Activated naive CD8-positive, alpha-beta T cell treated with anti-CD3 and anti-CD28 coated beads for 36 hours (primary cell): ENCODE measurements at regions not wholly inside any gene's neighbourhood (a gene's known extent, or its start where the extent isn't known, plus 50 kb on each side); places are given as distances from the start of the nearest gene placed in this dataset.

Experiments used
- DNase-seq: peaks from one replicate; pipeline ENCODE4 v3.0.0; 2021
- H3K27ac Mint-ChIP-seq: one replicate; pipeline ENCODE4 v1.8.0; 2022; ENCODE audit warnings: mild to moderate bottlenecking, moderate library complexity, mixed read lengths
- H3K27me3 Mint-ChIP-seq: one replicate; pipeline ENCODE4 v1.8.0; 2022; ENCODE audit warnings: mild to moderate bottlenecking, mixed read lengths
- H3K36me3 Mint-ChIP-seq: one replicate; pipeline ENCODE4 v1.8.0; 2021; ENCODE audit warnings: mild to moderate bottlenecking, mixed read lengths
- H3K4me1 Mint-ChIP-seq: one replicate; pipeline ENCODE4 v1.8.0; 2021; ENCODE audit warnings: mixed read lengths
- H3K4me3 Mint-ChIP-seq: one replicate; pipeline ENCODE4 v1.8.0; 2022; ENCODE audit warnings: mild to moderate bottlenecking, moderate library complexity, mixed read lengths
- H3K9me3 Mint-ChIP-seq: one replicate; pipeline ENCODE4 v1.8.0; 2022; ENCODE audit warnings: mixed read lengths

DNA sequence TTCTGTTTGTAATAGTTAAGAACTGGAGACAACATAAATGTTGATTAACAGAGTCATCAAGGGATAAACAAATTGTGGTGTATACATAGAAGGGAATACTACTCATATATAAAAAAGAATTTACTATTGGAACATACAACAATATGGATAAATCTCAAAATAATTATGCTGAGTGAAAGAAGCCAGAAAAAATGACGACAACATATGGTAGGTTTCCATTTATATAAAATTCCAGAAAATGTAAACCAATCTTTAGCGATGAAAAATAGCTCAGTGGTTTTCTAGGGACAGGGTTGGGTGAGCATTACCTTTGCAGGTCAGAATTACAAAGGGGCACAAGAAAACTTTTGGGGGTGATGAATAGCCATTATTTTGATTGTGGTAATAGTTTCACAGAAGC is 431.6 kb downstream of the PTPRU start:
- peaks cover 28% of the 10 kb centered on the region for H3K27me3 Mint-ChIP-seq
- H3K4me1 Mint-ChIP-seq = no peaks in the 10 kb centered on the region
- H3K9me3 Mint-ChIP-seq = peaks cover 3% of the 10 kb centered on the region
- no peak overlapping the region for H3K4me3 Mint-ChIP-seq
- H3K27ac Mint-ChIP-seq = no peak overlapping the region
- no peaks in the 10 kb centered on the region for H3K36me3 Mint-ChIP-seq
- no peak for DNase-seq

DNA sequence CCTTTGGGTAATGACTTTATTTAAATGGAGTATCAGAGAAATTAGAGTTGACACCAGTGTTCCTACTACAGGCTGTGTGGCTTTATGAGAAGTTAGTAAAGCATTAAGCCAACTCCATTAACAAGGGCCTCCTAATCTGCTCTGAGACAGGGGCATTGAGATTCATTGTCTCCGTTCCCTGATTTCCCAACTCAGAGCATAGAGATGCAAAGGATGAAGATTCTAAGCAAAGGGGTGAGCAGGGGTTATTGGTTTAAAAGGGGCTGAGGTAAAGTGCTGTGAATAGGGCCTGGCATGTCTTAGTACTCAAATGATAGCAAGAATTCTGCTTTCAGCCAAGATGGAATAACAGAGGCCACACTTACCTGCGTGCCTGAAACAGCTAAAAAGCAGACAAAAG is 428.4 kb downstream of the PTPRU start:
- H3K27ac Mint-ChIP-seq = no peak overlapping the region
- H3K36me3 Mint-ChIP-seq = no peaks in the 10 kb centered on the region
- H3K4me1 Mint-ChIP-seq = no peaks in the 10 kb centered on the region
- DNase-seq = no peak
- peaks cover 10% of the 10 kb centered on the region for H3K9me3 Mint-ChIP-seq
- peaks cover 40% of the 10 kb centered on the region for H3K27me3 Mint-ChIP-seq
- no peak overlapping the region for H3K4me3 Mint-ChIP-seq

- H3K27me3 Mint-ChIP-seq = peaks cover 40% of the 10 kb centered on the region
- H3K27ac Mint-ChIP-seq = no peak overlapping the region
- H3K4me3 Mint-ChIP-seq = no peak overlapping the region
- no peaks in the 10 kb centered on the region for H3K4me1 Mint-ChIP-seq
- peaks cover 13% of the 10 kb centered on the region for H3K9me3 Mint-ChIP-seq
- no peaks in the 10 kb centered on the region for H3K36me3 Mint-ChIP-seq
- DNase-seq = no peak
Measured at GRCh38 chr1:29658688-29659087, 422.4 kb downstream of the PTPRU start.

- H3K27me3 Mint-ChIP-seq = peaks cover 38% of the 10 kb centered on the region
Measured at GRCh38 chr1:29657816-29658215, 421.5 kb downstream of the PTPRU start.

DNA sequence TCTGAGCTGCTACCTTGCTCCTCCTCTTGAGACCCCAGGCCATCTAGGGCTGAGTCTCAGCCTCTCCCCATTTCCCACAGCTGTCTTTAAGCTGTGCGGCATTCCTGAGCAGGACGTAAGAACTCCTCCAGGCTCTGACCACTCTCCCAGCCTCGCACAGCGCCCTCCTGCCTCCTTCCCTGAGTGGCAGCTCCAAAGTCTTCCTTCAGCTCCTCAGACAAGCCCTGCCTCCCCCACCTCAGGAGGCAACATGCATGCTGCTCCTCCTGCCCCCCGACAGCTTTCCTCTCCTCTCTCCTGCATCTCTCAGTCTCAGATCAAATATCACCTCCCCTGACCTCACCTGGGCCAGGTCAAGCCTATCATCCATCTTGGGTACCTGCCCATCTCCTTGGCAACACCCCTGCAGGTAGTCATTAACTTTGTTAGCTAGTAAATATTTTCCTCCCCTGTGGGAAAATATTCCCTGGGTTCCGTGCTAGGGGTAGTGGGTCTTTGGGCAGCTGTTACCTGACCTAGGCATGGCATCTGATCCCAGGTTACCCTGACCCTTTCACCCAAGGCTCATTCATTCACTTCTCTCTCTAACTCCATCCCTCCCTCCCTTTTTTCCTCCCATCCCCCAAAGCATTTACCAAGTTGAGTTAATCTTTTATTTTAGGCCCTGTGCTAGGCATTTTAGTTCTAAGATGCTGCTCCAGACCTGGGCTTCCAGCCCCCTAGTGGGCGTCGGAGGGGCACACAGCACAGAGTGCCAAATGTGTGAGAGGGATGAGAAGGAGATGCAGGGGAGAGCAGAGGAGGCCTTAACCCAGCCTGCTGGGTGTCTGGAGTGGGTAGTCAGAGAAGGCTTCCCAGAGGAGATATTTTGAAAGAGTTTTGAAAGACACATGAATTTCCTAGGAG is 419.9 kb downstream of the PTPRU start:
- Mint-ChIP-seq H3K9me3 (peaks cover 5% of the 10 kb centered on the region), H3K27ac (no peak overlapping the region), H3K27me3 (peaks cover 33% of the 10 kb centered on the region), H3K4me3 (no peak overlapping the region), H3K4me1 (no peaks in the 10 kb centered on the region), H3K36me3 (no peaks in the 10 kb centered on the region)
- no peak for DNase-seq

More at GRCh38 chr1:29657816-29658215, 421.5 kb downstream of the PTPRU start:
- H3K4me3 Mint-ChIP-seq = no peak overlapping the region
- H3K27ac Mint-ChIP-seq = no peak overlapping the region
- no peaks in the 10 kb centered on the region for H3K4me1 Mint-ChIP-seq
- DNase-seq = no peak
- no peaks in the 10 kb centered on the region for H3K36me3 Mint-ChIP-seq
- peaks cover 10% of the 10 kb centered on the region for H3K9me3 Mint-ChIP-seq

- H3K4me1 Mint-ChIP-seq = no peaks in the 10 kb centered on the region
- no peaks in the 10 kb centered on the region for H3K36me3 Mint-ChIP-seq
- no peak overlapping the region for H3K4me3 Mint-ChIP-seq
- peaks cover 27% of the 10 kb centered on the region for H3K27me3 Mint-ChIP-seq
- DNase-seq = no peak
- H3K9me3 Mint-ChIP-seq = peaks cover 4% of the 10 kb centered on the region
- H3K27ac Mint-ChIP-seq = no peak overlapping the region
Measured at GRCh38 chr1:29655145-29655544, 418.8 kb downstream of the PTPRU start.

GRCh38 chr1:29653886-29654450 is 417.6 kb downstream of the PTPRU start:
- DNase-seq = no peak
- Mint-ChIP-seq H3K27ac (no peak overlapping the region), H3K9me3 (peaks cover 3% of the 10 kb centered on the region), H3K4me1 (no peaks in the 10 kb centered on the region), H3K36me3 (no peaks in the 10 kb centered on the region), H3K4me3 (no peak overlapping the region), H3K27me3 (peaks cover 26% of the 10 kb centered on the region)

- Mint-ChIP-seq H3K27me3 (peaks cover 21% of the 10 kb centered on the region), H3K9me3 (peaks cover 1% of the 10 kb centered on the region), H3K27ac (no peak overlapping the region), H3K4me3 (no peak overlapping the region), H3K4me1 (no peaks in the 10 kb centered on the region), H3K36me3 (no peaks in the 10 kb centered on the region)
- DNase-seq = no peak
Measured at GRCh38 chr1:29653034-29653810, 416.9 kb downstream of the PTPRU start.

DNA sequence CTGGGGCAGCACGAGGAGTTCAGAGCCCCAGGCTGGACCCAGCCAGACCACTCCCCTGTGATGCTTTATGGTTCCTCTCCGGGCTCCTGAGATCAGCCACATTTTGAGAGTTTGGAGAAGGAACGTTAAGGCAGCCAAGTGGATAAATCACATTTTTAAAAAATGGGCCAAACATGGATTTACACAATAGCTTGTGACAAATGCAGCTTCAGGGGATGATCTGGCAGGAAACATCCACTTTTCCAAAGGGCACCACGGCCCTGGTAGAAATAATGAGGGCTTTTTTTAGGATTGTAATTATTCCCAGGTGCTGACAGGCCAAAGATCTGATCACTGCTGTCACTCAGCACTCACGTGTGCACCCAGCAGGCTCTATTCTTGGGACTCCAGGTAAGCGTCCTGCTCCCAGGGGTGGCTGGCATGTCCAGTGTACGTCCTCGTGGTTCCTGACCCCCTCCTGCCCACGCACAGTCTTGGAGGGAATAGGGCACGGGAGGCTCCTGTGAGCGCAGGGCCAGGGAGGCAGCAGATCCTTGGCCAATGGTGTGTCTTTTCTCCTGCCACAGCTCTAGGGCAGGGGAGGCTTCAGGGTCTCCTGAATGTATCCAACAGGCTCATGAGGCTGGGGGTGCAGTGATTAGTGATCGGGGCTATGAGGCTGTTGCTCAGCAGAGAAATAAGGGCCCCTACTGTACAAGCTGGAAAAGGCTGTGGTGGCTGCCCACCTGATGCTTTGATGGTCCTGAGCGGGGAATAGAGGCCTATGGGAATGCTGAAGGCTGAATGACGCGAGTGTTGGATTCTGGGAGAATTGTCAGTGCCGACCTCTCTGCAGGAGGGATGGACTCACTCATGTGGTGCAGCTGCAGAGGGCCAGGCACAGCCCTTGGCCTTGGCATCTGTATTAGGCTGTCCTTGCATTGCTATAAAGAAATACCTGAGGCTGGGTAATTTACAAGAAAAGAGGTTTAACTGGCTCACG is 415.7 kb downstream of the PTPRU start:
- Mint-ChIP-seq H3K9me3 (no peaks in the 10 kb centered on the region), H3K36me3 (no peaks in the 10 kb centered on the region), H3K4me3 (no peak overlapping the region), H3K27me3 (peaks cover 18% of the 10 kb centered on the region), H3K27ac (no peak overlapping the region), H3K4me1 (no peaks in the 10 kb centered on the region)
- DNase-seq = no peak

DNA sequence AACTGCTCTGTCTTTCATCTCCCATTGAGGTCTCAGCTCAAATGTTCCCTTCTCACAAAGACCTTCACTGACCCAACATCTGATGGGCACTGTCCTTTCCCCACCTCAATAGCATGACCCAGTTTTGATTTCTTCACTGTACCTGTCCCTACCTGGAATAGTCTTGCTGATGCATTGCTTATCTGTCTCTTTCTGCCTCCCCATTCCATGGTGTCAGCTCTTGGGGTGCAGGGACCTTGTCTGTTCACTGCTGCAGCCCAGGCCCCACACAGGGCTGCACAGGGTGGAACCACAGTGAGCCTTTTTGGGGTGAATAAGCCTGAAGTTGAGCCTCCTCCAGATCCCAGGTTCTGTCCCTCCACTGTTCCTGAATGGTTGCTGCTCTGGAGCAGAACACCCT is 414.9 kb downstream of the PTPRU start:
- no peak overlapping the region for H3K4me3 Mint-ChIP-seq
- H3K27me3 Mint-ChIP-seq = peaks cover 13% of the 10 kb centered on the region
- H3K36me3 Mint-ChIP-seq = no peaks in the 10 kb centered on the region
- no peak for DNase-seq
- no peaks in the 10 kb centered on the region for H3K4me1 Mint-ChIP-seq
- no peaks in the 10 kb centered on the region for H3K9me3 Mint-ChIP-seq
- H3K27ac Mint-ChIP-seq = no peak overlapping the region

- no peaks in the 10 kb centered on the region for H3K36me3 Mint-ChIP-seq
- no peak overlapping the region for H3K4me3 Mint-ChIP-seq
- H3K27ac Mint-ChIP-seq = no peak overlapping the region
- H3K4me1 Mint-ChIP-seq = no peaks in the 10 kb centered on the region
- no peak for DNase-seq
- no peaks in the 10 kb centered on the region for H3K9me3 Mint-ChIP-seq
- peaks cover 8% of the 10 kb centered on the region for H3K27me3 Mint-ChIP-seq
Measured at GRCh38 chr1:29650476-29650875, 414.2 kb downstream of the PTPRU start.

DNA sequence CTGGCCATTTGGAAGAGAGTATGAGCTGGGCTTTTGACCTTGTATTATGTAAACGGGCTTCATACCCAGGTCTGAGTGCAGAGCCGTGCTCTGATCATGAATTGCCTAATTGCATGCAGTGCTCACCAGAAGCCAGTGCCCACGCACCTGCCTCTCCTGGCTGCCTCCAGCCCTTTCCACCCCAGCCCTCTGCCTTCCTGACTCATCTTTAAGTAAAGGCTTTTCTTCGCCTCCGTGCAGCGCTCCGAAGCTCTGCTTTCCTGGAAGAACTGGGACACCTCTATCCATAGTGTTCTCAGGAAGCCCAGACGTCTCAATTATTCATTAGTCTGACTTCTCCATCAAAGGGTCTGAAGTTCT is 413.7 kb downstream of the PTPRU start:
- no peak for DNase-seq
- H3K4me3 Mint-ChIP-seq = no peak overlapping the region
- no peak overlapping the region for H3K27ac Mint-ChIP-seq
- H3K9me3 Mint-ChIP-seq = no peaks in the 10 kb centered on the region
- no peaks in the 10 kb centered on the region for H3K4me1 Mint-ChIP-seq
- H3K27me3 Mint-ChIP-seq = peaks cover 13% of the 10 kb centered on the region
- no peaks in the 10 kb centered on the region for H3K36me3 Mint-ChIP-seq

- peaks cover 15% of the 10 kb centered on the region for H3K27me3 Mint-ChIP-seq
- no peak for DNase-seq
- H3K36me3 Mint-ChIP-seq = no peaks in the 10 kb centered on the region
- H3K4me3 Mint-ChIP-seq = no peak overlapping the region
- no peaks in the 10 kb centered on the region for H3K9me3 Mint-ChIP-seq
- no peaks in the 10 kb centered on the region for H3K4me1 Mint-ChIP-seq
- no peak overlapping the region for H3K27ac Mint-ChIP-seq
Measured at GRCh38 chr1:29649189-29650040, 413.1 kb downstream of the PTPRU start.

DNA sequence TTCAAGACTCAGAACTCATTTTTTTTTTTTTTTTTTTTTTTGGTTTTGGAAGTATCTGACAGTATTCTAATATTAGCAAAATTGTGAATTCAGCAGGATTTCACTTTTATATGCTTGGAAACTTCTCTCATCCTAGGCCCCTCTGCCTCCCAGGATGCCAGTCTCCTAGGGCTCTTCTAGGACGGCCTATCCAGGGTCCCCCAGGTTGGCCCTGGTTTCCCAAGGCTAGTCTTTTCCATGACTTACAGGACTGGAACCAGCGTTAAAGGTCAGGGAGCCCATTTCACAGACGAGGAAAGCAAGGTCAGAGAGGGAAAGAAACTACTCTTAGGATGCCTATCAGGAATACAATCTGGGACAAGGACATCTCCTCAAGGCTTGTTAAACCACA is 412.5 kb downstream of the PTPRU start:
- no peak overlapping the region for H3K4me3 Mint-ChIP-seq
- DNase-seq = no peak
- no peak overlapping the region for H3K27ac Mint-ChIP-seq
- H3K27me3 Mint-ChIP-seq = peaks cover 15% of the 10 kb centered on the region
- no peaks in the 10 kb centered on the region for H3K4me1 Mint-ChIP-seq
- no peaks in the 10 kb centered on the region for H3K36me3 Mint-ChIP-seq
- H3K9me3 Mint-ChIP-seq = no peaks in the 10 kb centered on the region
